CMK (cell line): ENCODE measurements at regions not wholly inside any gene's neighbourhood (a gene's known extent, or its start where the extent isn't known, plus 50 kb on each side); places are given as distances from the start of the nearest gene placed in this dataset.

Experiments
- DNase-seq: peaks from one replicate; pipeline ENCODE4 v3.0.0-alpha.2; 2010; ENCODE audit warnings: low read depth

GRCh38 chr20:18971574-18971973 lies 158.0 kb downstream of the SCP2D1 start:
- DNase-seq, result no peak

- no peak for DNase-seq
These were observed 158.8 kb downstream of the SCP2D1 start for GRCh38 chr20:18972251-18972876.

- DNase-seq, result no peak
These were observed 160.1 kb downstream of the SCP2D1 start for GRCh38 chr20:18973529-18974173.

GRCh38 chr20:18974660-18975059 lies 161.1 kb downstream of the SCP2D1 start:
- DNase-seq, result no peak

- no peak for DNase-seq
These were observed 163.9 kb downstream of the SCP2D1 start for GRCh38 chr20:18977441-18977840.

GRCh38 chr20:18978311-18978710 lies 164.7 kb downstream of the SCP2D1 start:
- no peak for DNase-seq

GRCh38 chr20:18979132-18979531 lies 165.5 kb downstream of the SCP2D1 start:
- no peak for DNase-seq

- no peak for DNase-seq
These were observed 168.5 kb downstream of the SCP2D1 start for GRCh38 chr20:18981962-18982539.

- no peak for DNase-seq
These were observed 170.2 kb downstream of the SCP2D1 start for GRCh38 chr20:18983796-18984195.

GRCh38 chr20:18984238-18985200 lies 170.9 kb downstream of the SCP2D1 start:
- DNase-seq, result no peak

GRCh38 chr20:18985551-18985950 lies 172.0 kb downstream of the SCP2D1 start:
- no peak for DNase-seq

GRCh38 chr20:18986146-18986830 lies 172.7 kb downstream of the SCP2D1 start:
- no peak for DNase-seq

- DNase-seq, result no peak
These were observed 173.5 kb downstream of the SCP2D1 start for GRCh38 chr20:18986895-18987580.

- no peak for DNase-seq
These were observed 174.3 kb downstream of the SCP2D1 start for GRCh38 chr20:18987781-18988360.

- DNase-seq, result no peak
These were observed 175.1 kb downstream of the SCP2D1 start for GRCh38 chr20:18988701-18989100.

- DNase-seq, result no peak
These were observed 176.3 kb downstream of the SCP2D1 start for GRCh38 chr20:18989736-18990474.

GRCh38 chr20:18991012-18991411 lies 177.4 kb downstream of the SCP2D1 start:
- DNase-seq, result no peak

GRCh38 chr20:18992418-18992817 lies 178.8 kb downstream of the SCP2D1 start:
- DNase-seq, result no peak

- DNase-seq, result no peak
These were observed 181.9 kb downstream of the SCP2D1 start for GRCh38 chr20:18995455-18995854.

GRCh38 chr20:18999086-18999485 lies 185.5 kb downstream of the SCP2D1 start:
- no peak for DNase-seq
